ENCODE measurements at regions not wholly inside any gene's neighbourhood (a gene's known extent, or its start where the extent isn't known, plus 50 kb on each side); places are given as distances from the start of the nearest gene placed in this dataset.

- H3K4me3 Mint-ChIP-seq: no peak overlapping the region
- no peaks in the 10 kb centered on the region for H4K20me1 ChIP-seq (ENCODE audit: control insufficient read depth, insufficient read depth, low read length, poor library complexity, severe bottlenecking)
- H2AFZ ChIP-seq (ENCODE audit: insufficient read depth, low read depth, low read length, poor library complexity, severe bottlenecking): no peak overlapping the region
- 90% methylated on average over 9 of the region's 9 CpGs for WGBS (ENCODE audit: insufficient coverage)
- H3K27ac Mint-ChIP-seq: no peak overlapping the region
- H3K27me3 Mint-ChIP-seq: no peaks in the 10 kb centered on the region
- no peaks in the 10 kb centered on the region for H3K79me2 ChIP-seq (ENCODE audit: control insufficient read depth, insufficient read depth, low read length)
- no peak for ATAC-seq (ENCODE audit: low read depth)
- H3K4me3 ChIP-seq (ENCODE audit: control extremely low read depth in 1 of 5, extremely low read depth in 1 of 5, insufficient read depth in 1 of 5, low read depth in 2 of 5, low read length in 4 of 5): no peak overlapping the region
- ChIA-PET POLR2A (no interaction called here), CTCF (no interaction called here)
- H3K9ac ChIP-seq (ENCODE audit: low read length): no peak overlapping the region
- H3K27ac ChIP-seq (ENCODE audit: low read length in 2 of 2): no peak overlapping the region
- no peak overlapping the region for H3K4me2 ChIP-seq (replicated peaks; ENCODE audit: low read depth, low read length, poor library complexity, severe bottlenecking)
- H3K9me3 Mint-ChIP-seq (ENCODE audit: insufficient read depth): peaks cover 2% of the 10 kb centered on the region
- no peaks in the 10 kb centered on the region for H3K27me3 ChIP-seq (replicated peaks in 1 of 4; ENCODE audit: control extremely low read depth in 1 of 4, control insufficient read depth in 3 of 4, insufficient read depth in 4 of 4, low read length in 3 of 4)
- no peak for DNase-seq
- no peaks in the 10 kb centered on the region for H3K4me1 Mint-ChIP-seq
- TF ChIP-seq EZH2 (IDR thresholded peaks at IDR 0.05; ENCODE audit: borderline replicate concordance, insufficient read depth, low read depth, low read length, poor library complexity, severe bottlenecking): no peak
- no peak for TF ChIP-seq CTCF (IDR thresholded peaks at IDR 0.05)
- no peaks in the 10 kb centered on the region for H3K36me3 ChIP-seq (replicated peaks in 1 of 2; ENCODE audit: control extremely low read depth in 1 of 2, control insufficient read depth in 1 of 2, extremely low read depth in 1 of 2, insufficient read depth in 2 of 2, low read length in 1 of 2)
- H3K9me3 ChIP-seq (ENCODE audit: control extremely low read depth in 1 of 3, control insufficient read depth in 2 of 3, insufficient read depth in 1 of 3, low read length in 2 of 3): peaks cover 0 to 39% (median 3%) of the 10 kb centered on the region in 3 donors
- intact Hi-C loops (cut with micrococcal nuclease): no loop called here
- H3K4me1 ChIP-seq (ENCODE audit: control insufficient read depth in 2 of 2, insufficient read depth in 2 of 2, low read length in 2 of 2): no peaks in the 10 kb centered on the region
Measured at GRCh38 chr5:2921651-2922050, 170.2 kb upstream of the IRX2 start.

GRCh38 chr5:2921176-2921575 is 169.7 kb upstream of the IRX2 start:
- Histone ChIP-seq H3K79me2 (ENCODE audit: control insufficient read depth, insufficient read depth, low read length) (no peaks in the 10 kb centered on the region), H4K20me1 (ENCODE audit: control insufficient read depth, insufficient read depth, low read length, poor library complexity, severe bottlenecking) (no peaks in the 10 kb centered on the region), H3K4me3 (ENCODE audit: control extremely low read depth in 1 of 5, extremely low read depth in 1 of 5, insufficient read depth in 1 of 5, low read depth in 2 of 5, low read length in 4 of 5) (no peak overlapping the region), H3K9me3 (ENCODE audit: control extremely low read depth in 1 of 3, control insufficient read depth in 2 of 3, insufficient read depth in 1 of 3, low read length in 2 of 3) (peaks cover 0 to 39% (median 3%) of the 10 kb centered on the region in 3 donors), H3K4me2 (replicated peaks; ENCODE audit: low read depth, low read length, poor library complexity, severe bottlenecking) (no peak overlapping the region), H3K4me1 (ENCODE audit: control insufficient read depth in 2 of 2, insufficient read depth in 2 of 2, low read length in 2 of 2) (no peaks in the 10 kb centered on the region), H3K27ac (ENCODE audit: low read length in 2 of 2) (no peak overlapping the region), H3K9ac (ENCODE audit: low read length) (no peak overlapping the region), H3K36me3 (replicated peaks in 1 of 2; ENCODE audit: control extremely low read depth in 1 of 2, control insufficient read depth in 1 of 2, extremely low read depth in 1 of 2, insufficient read depth in 2 of 2, low read length in 1 of 2) (no peaks in the 10 kb centered on the region), H2AFZ (ENCODE audit: insufficient read depth, low read depth, low read length, poor library complexity, severe bottlenecking) (no peak overlapping the region), H3K27me3 (replicated peaks in 1 of 4; ENCODE audit: control extremely low read depth in 1 of 4, control insufficient read depth in 3 of 4, insufficient read depth in 4 of 4, low read length in 3 of 4) (no peaks in the 10 kb centered on the region)
- no peak for ATAC-seq (ENCODE audit: low read depth)
- Mint-ChIP-seq H3K4me3 (no peak overlapping the region), H3K4me1 (no peaks in the 10 kb centered on the region), H3K27ac (no peak overlapping the region), H3K9me3 (ENCODE audit: insufficient read depth) (peaks cover 2% of the 10 kb centered on the region), H3K27me3 (no peaks in the 10 kb centered on the region)
- no peak for DNase-seq
- intact Hi-C loops (cut with micrococcal nuclease): no loop called here
- TF ChIP-seq EZH2 (IDR thresholded peaks at IDR 0.05; ENCODE audit: borderline replicate concordance, insufficient read depth, low read depth, low read length, poor library complexity, severe bottlenecking): no peak
- TF ChIP-seq CTCF (IDR thresholded peaks at IDR 0.05): no peak
- ChIA-PET CTCF (no interaction called here), POLR2A (no interaction called here)
- WGBS (ENCODE audit: insufficient coverage): 94% methylated on average over 4 of the region's 5 CpGs
